GM23338 (cell line): ENCODE measurements at regions not wholly inside any gene's neighbourhood (a gene's known extent, or its start where the extent isn't known, plus 50 kb on each side); places are given as distances from the start of the nearest gene placed in this dataset.

Experiments used
- ATAC-seq: fragments of 200-7000 bp; cut with Tn5 transposase; 3 replicates; pipeline ENCODE4 v1.9.1; 2020
- DNase-seq: peaks from one replicate; pipeline ENCODE4 v3.0.0-alpha.2; 2015; ENCODE audit warnings: low spot score
- H2AFZ ChIP-seq: fragments of 200-600 bp; sonication (generic); 2 replicates; pipeline ENCODE4 v1.8.0; 2016; ENCODE audit warnings: antibody characterized with exemption, mild to moderate bottlenecking, moderate library complexity
- H3F3A ChIP-seq: fragments of 200-600 bp; sonication (generic); replicated peaks from 2 replicates; pipeline ENCODE4 v1.8.0; 2017; ENCODE audit warnings: antibody characterized with exemption, mixed run types, low read depth
- H3K27ac ChIP-seq: fragments of 200-600 bp; sonication (generic); 2 replicates; pipeline ENCODE4 v1.6.1; 2016; ENCODE audit warnings: low read depth
- H3K27me3 ChIP-seq: fragments of 200-600 bp; sonication (generic); 2 replicates; pipeline ENCODE4 v1.8.0; 2016; ENCODE audit warnings: mild to moderate bottlenecking, mixed run types, moderate library complexity; ENCODE audit not compliant: insufficient read depth
- H3K36me3 ChIP-seq: fragments of 200-600 bp; sonication (generic); 2 replicates; pipeline ENCODE4 v1.8.0; 2016; ENCODE audit warnings: mild to moderate bottlenecking; ENCODE audit not compliant: insufficient read depth
- H3K4me1 ChIP-seq: fragments of 200-600 bp; sonication (generic); 2 replicates; pipeline ENCODE4 v1.8.0; 2016; ENCODE audit warnings: mild to moderate bottlenecking, moderate library complexity; ENCODE audit not compliant: insufficient read depth
- H3K4me2 ChIP-seq: fragments of 200-600 bp; sonication (generic); 2 replicates; pipeline ENCODE4 v1.7.1; 2017; ENCODE audit warnings: mixed run types
- H3K4me3 ChIP-seq: fragments of 200-600 bp; sonication (generic); 2 replicates; pipeline ENCODE4 v1.6.1; 2016; ENCODE audit warnings: mixed run types
- H3K79me2 ChIP-seq: fragments of 200-600 bp; sonication (generic); replicated peaks from 2 replicates; pipeline ENCODE4 v1.8.0; 2017; ENCODE audit warnings: mild to moderate bottlenecking; ENCODE audit not compliant: insufficient read depth
- H3K9me2 ChIP-seq: fragments of 200-600 bp; sonication (generic); 2 replicates; pipeline ENCODE4 v1.8.0; 2017; ENCODE audit not compliant: insufficient read depth
- H4K20me1 ChIP-seq: fragments of 200-600 bp; sonication (generic); replicated peaks from 2 replicates; pipeline ENCODE4 v1.8.0; 2017; ENCODE audit warnings: mild to moderate bottlenecking; ENCODE audit not compliant: insufficient read depth
- H3K27ac Mint-ChIP-seq: 2 replicates; pipeline ENCODE4 v1.8.0; 2020; ENCODE audit warnings: inconsistent platforms, mild to moderate bottlenecking, moderate library complexity, mixed read lengths
- H3K27me3 Mint-ChIP-seq: 3 replicates; pipeline ENCODE4 v1.8.0; 2022; ENCODE audit warnings: low read depth, mild to moderate bottlenecking, moderate library complexity, mixed read lengths, inconsistent platforms; ENCODE audit not compliant: insufficient read depth, poor library complexity
- H3K36me3 Mint-ChIP-seq: 3 replicates; pipeline ENCODE4 v1.8.0; 2021; ENCODE audit warnings: low read depth, mild to moderate bottlenecking, inconsistent platforms, moderate library complexity, mixed read lengths
- H3K4me1 Mint-ChIP-seq: 3 replicates; pipeline ENCODE4 v1.8.0; 2020; ENCODE audit warnings: mild to moderate bottlenecking, inconsistent platforms, mixed read lengths
- H3K4me3 Mint-ChIP-seq: 3 replicates; pipeline ENCODE4 v1.8.0; 2021; ENCODE audit warnings: moderate library complexity, mild to moderate bottlenecking, inconsistent platforms, mixed read lengths
- H3K9me3 Mint-ChIP-seq: 3 replicates; pipeline ENCODE4 v1.8.0; 2020; ENCODE audit warnings: moderate library complexity, mild to moderate bottlenecking, inconsistent platforms, mixed read lengths
- ETS1 ChIP-seq: IDR thresholded peaks from 2 replicates; pipeline ENCODE4 v1.6.1; 2016; ENCODE audit warnings: antibody characterized with exemption
- JUNB ChIP-seq: IDR thresholded peaks from one replicate; pipeline ENCODE4 v1.6.1; 2016; ENCODE audit warnings: antibody characterized with exemption; ENCODE audit not compliant: unreplicated experiment
- TF ChIP-seq, protein P1 (sequence below), 2 experiments: fragments of 200-600 bp in 1 of 2; sonication (generic) in 1 of 2; conservative IDR thresholded peaks; 2 replicates each; pipeline versions ENCODE4 v1.5.1 to v1.6.1; 2016 to 2017; ENCODE audit warnings: antibody characterized with exemption in 2 of 2, low read depth in 2 of 2, mild to moderate bottlenecking in 2 of 2, moderate library complexity in 1 of 2
- TF ChIP-seq, protein P2 (sequence below): fragments of 250-450 bp; sonication (Bioruptor Pico); IDR thresholded peaks from 2 replicates; pipeline ENCODE4 v1.5.0; 2020; ENCODE audit warnings: mild to moderate bottlenecking, moderate library complexity
- TF ChIP-seq, protein P3 (sequence below): IDR thresholded peaks from one replicate; pipeline ENCODE4 v1.6.1; 2018; ENCODE audit warnings: antibody characterized with exemption; ENCODE audit not compliant: unreplicated experiment

DNA sequence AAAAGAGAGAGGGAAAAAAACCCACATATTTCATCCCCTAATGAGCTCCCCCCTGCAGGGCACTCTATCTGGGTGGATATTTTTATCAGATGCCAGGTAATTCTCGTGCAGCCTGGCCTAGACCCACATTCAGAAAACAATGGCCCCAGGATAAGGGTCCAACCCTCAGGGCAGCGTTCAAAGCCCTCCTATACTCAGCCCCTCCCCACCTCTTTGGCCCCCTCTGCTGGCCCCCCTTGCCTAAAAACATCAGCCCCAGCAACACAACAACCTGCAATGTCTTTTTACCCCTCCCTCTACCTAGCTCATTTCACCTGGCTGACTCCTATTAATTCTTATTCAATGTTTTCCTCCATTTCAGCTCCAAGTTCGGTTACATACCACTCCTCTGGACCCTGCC is 145.4 kb upstream of the MED14 start:
- H3K27me3 Mint-ChIP-seq: no peaks in the 10 kb centered on the region
- DNase-seq (no peak), ATAC-seq (peak; percentile 33; the same call in 2 of the 3 replicates)
- TF ChIP-seq, protein P1, sequence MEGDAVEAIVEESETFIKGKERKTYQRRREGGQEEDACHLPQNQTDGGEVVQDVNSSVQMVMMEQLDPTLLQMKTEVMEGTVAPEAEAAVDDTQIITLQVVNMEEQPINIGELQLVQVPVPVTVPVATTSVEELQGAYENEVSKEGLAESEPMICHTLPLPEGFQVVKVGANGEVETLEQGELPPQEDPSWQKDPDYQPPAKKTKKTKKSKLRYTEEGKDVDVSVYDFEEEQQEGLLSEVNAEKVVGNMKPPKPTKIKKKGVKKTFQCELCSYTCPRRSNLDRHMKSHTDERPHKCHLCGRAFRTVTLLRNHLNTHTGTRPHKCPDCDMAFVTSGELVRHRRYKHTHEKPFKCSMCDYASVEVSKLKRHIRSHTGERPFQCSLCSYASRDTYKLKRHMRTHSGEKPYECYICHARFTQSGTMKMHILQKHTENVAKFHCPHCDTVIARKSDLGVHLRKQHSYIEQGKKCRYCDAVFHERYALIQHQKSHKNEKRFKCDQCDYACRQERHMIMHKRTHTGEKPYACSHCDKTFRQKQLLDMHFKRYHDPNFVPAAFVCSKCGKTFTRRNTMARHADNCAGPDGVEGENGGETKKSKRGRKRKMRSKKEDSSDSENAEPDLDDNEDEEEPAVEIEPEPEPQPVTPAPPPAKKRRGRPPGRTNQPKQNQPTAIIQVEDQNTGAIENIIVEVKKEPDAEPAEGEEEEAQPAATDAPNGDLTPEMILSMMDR (conservative IDR thresholded peaks at IDR 0.05; ENCODE audit: low read depth in 2 of 2): peak; percentile 8 to 39; a peak in 2 of 4 replicates
- TF ChIP-seq JUNB: no peak
- no peaks in the 10 kb centered on the region for H3F3A ChIP-seq
- H3K9me2 ChIP-seq: no peaks in the 10 kb centered on the region
- H3K9me3 Mint-ChIP-seq: peaks cover 3% of the 10 kb centered on the region; the same call in 2 of the 3 replicates
- H4K20me1 ChIP-seq: no peaks in the 10 kb centered on the region
- H3K36me3 ChIP-seq: no peaks in the 10 kb centered on the region
- peaks cover 30% of the 10 kb centered on the region for H3K4me1 Mint-ChIP-seq
- peaks cover 7% of the 10 kb centered on the region; the same call in 1 of the 2 replicates for H3K4me1 ChIP-seq
- no peak overlapping the region for H3K4me3 Mint-ChIP-seq
- no peak overlapping the region; the same call in 1 of the 2 replicates for H3K27ac Mint-ChIP-seq
- H3K4me2 ChIP-seq: no peak overlapping the region
- no peak overlapping the region for H3K27ac ChIP-seq
- no peaks in the 10 kb centered on the region for H3K27me3 ChIP-seq
- no peak overlapping the region for H2AFZ ChIP-seq
- H3K4me3 ChIP-seq: no peak overlapping the region
- H3K79me2 ChIP-seq: no peaks in the 10 kb centered on the region
- peaks cover 5% of the 10 kb centered on the region; the same call in 1 of the 3 replicates for H3K36me3 Mint-ChIP-seq

- peaks cover 2% of the 10 kb centered on the region for H3K27me3 Mint-ChIP-seq
- H3K79me2 ChIP-seq: no peaks in the 10 kb centered on the region
- DNase-seq: no peak
- ATAC-seq: no peak
- no peak overlapping the region for H3K4me2 ChIP-seq
- H3K4me1 ChIP-seq: peaks cover 9% of the 10 kb centered on the region; the same call in 1 of the 2 replicates
- H3K27ac ChIP-seq: no peak overlapping the region
- H3K4me3 ChIP-seq: no peak overlapping the region
- H3K36me3 ChIP-seq: no peaks in the 10 kb centered on the region
- H3F3A ChIP-seq: no peaks in the 10 kb centered on the region
- H3K27ac Mint-ChIP-seq: no peak overlapping the region
- H3K9me2 ChIP-seq: no peaks in the 10 kb centered on the region
- peaks cover 3% of the 10 kb centered on the region; the same call in 2 of the 3 replicates for H3K9me3 Mint-ChIP-seq
- peaks cover 5% of the 10 kb centered on the region; the same call in 1 of the 3 replicates for H3K36me3 Mint-ChIP-seq
- H3K4me1 Mint-ChIP-seq: peaks cover 25% of the 10 kb centered on the region
- H3K27me3 ChIP-seq: no peaks in the 10 kb centered on the region
- no peak for TF ChIP-seq JUNB
- TF ChIP-seq ETS1: no peak
- TF ChIP-seq, protein P2, sequence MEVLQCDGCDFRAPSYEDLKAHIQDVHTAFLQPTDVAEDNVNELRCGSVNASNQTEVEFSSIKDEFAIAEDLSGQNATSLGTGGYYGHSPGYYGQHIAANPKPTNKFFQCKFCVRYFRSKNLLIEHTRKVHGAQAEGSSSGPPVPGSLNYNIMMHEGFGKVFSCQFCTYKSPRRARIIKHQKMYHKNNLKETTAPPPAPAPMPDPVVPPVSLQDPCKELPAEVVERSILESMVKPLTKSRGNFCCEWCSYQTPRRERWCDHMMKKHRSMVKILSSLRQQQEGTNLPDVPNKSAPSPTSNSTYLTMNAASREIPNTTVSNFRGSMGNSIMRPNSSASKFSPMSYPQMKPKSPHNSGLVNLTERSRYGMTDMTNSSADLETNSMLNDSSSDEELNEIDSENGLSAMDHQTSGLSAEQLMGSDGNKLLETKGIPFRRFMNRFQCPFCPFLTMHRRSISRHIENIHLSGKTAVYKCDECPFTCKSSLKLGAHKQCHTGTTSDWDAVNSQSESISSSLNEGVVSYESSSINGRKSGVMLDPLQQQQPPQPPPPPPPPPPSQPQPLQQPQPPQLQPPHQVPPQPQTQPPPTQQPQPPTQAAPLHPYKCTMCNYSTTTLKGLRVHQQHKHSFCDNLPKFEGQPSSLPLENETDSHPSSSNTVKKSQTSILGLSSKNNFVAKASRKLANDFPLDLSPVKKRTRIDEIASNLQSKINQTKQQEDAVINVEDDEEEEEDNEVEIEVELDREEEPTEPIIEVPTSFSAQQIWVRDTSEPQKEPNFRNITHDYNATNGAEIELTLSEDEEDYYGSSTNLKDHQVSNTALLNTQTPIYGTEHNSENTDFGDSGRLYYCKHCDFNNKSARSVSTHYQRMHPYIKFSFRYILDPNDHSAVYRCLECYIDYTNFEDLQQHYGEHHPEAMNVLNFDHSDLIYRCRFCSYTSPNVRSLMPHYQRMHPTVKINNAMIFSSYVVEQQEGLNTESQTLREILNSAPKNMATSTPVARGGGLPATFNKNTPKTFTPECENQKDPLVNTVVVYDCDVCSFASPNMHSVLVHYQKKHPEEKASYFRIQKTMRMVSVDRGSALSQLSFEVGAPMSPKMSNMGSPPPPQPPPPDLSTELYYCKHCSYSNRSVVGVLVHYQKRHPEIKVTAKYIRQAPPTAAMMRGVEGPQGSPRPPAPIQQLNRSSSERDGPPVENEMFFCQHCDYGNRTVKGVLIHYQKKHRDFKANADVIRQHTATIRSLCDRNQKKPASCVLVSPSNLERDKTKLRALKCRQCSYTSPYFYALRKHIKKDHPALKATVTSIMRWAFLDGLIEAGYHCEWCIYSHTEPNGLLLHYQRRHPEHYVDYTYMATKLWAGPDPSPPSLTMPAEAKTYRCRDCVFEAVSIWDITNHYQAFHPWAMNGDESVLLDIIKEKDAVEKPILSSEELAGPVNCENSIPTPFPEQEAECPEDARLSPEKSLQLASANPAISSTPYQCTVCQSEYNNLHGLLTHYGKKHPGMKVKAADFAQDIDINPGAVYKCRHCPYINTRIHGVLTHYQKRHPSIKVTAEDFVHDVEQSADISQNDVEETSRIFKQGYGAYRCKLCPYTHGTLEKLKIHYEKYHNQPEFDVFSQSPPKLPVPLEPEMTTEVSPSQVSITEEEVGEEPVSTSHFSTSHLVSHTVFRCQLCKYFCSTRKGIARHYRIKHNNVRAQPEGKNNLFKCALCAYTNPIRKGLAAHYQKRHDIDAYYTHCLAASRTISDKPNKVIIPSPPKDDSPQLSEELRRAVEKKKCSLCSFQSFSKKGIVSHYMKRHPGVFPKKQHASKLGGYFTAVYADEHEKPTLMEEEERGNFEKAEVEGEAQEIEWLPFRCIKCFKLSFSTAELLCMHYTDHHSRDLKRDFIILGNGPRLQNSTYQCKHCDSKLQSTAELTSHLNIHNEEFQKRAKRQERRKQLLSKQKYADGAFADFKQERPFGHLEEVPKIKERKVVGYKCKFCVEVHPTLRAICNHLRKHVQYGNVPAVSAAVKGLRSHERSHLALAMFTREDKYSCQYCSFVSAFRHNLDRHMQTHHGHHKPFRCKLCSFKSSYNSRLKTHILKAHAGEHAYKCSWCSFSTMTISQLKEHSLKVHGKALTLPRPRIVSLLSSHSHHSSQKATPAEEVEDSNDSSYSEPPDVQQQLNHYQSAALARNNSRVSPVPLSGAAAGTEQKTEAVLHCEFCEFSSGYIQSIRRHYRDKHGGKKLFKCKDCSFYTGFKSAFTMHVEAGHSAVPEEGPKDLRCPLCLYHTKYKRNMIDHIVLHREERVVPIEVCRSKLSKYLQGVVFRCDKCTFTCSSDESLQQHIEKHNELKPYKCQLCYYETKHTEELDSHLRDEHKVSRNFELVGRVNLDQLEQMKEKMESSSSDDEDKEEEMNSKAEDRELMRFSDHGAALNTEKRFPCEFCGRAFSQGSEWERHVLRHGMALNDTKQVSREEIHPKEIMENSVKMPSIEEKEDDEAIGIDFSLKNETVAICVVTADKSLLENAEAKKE (CRISPR knock-in tag): no peak
- TF ChIP-seq, protein P3, sequence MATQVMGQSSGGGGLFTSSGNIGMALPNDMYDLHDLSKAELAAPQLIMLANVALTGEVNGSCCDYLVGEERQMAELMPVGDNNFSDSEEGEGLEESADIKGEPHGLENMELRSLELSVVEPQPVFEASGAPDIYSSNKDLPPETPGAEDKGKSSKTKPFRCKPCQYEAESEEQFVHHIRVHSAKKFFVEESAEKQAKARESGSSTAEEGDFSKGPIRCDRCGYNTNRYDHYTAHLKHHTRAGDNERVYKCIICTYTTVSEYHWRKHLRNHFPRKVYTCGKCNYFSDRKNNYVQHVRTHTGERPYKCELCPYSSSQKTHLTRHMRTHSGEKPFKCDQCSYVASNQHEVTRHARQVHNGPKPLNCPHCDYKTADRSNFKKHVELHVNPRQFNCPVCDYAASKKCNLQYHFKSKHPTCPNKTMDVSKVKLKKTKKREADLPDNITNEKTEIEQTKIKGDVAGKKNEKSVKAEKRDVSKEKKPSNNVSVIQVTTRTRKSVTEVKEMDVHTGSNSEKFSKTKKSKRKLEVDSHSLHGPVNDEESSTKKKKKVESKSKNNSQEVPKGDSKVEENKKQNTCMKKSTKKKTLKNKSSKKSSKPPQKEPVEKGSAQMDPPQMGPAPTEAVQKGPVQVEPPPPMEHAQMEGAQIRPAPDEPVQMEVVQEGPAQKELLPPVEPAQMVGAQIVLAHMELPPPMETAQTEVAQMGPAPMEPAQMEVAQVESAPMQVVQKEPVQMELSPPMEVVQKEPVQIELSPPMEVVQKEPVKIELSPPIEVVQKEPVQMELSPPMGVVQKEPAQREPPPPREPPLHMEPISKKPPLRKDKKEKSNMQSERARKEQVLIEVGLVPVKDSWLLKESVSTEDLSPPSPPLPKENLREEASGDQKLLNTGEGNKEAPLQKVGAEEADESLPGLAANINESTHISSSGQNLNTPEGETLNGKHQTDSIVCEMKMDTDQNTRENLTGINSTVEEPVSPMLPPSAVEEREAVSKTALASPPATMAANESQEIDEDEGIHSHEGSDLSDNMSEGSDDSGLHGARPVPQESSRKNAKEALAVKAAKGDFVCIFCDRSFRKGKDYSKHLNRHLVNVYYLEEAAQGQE: no peak
- H3K4me3 Mint-ChIP-seq: no peak overlapping the region
- no peaks in the 10 kb centered on the region for H4K20me1 ChIP-seq
- H2AFZ ChIP-seq: no peak overlapping the region
Measured at GRCh38 chrX:40883021-40883619, 147.8 kb upstream of the MED14 start.
